ENCODE measurements at regions not wholly inside any gene's neighbourhood (a gene's known extent, or its start where the extent isn't known, plus 50 kb on each side); places are given as distances from the start of the nearest gene placed in this dataset.

GRCh38 chr4:164134388-164134787 lies 619.5 kb upstream of the SMIM31 start:
- no peak for DNase-seq

GRCh38 chr4:164136180-164136616 lies 617.7 kb upstream of the SMIM31 start:
- no peak for DNase-seq

GRCh38 chr4:164138521-164138920 lies 615.4 kb upstream of the SMIM31 start:
- no peak for DNase-seq

GRCh38 chr4:164139291-164139690 lies 614.6 kb upstream of the SMIM31 start:
- no peak for DNase-seq

GRCh38 chr4:164141755-164142375 lies 612.1 kb upstream of the SMIM31 start:
- peak; percentile 21 for DNase-seq

GRCh38 chr4:164154416-164154815 lies 599.5 kb upstream of the SMIM31 start:
- no peak for DNase-seq

- DNase-seq, result no peak
Observed at GRCh38 chr4:164169591-164169990, 584.3 kb upstream of the SMIM31 start.

GRCh38 chr4:164177153-164177552 lies 576.8 kb upstream of the SMIM31 start:
- DNase-seq, result no peak

- no peak for DNase-seq
Observed at GRCh38 chr4:164177753-164178152, 576.2 kb upstream of the SMIM31 start.

- DNase-seq, result no peak
Observed at GRCh38 chr4:164188236-164188635, 565.7 kb upstream of the SMIM31 start.

GRCh38 chr4:164192844-164193243 lies 561.1 kb upstream of the SMIM31 start:
- no peak for DNase-seq

- DNase-seq, result no peak
Observed at GRCh38 chr4:164193676-164194075, 560.3 kb upstream of the SMIM31 start.

- DNase-seq, result no peak
Observed at GRCh38 chr4:164197556-164197955, 556.4 kb upstream of the SMIM31 start.

GRCh38 chr4:164203476-164203875 lies 550.5 kb upstream of the SMIM31 start:
- no peak for DNase-seq

GRCh38 chr4:164204434-164204833 lies 549.5 kb upstream of the SMIM31 start:
- DNase-seq, result no peak

- DNase-seq, result no peak
Observed at GRCh38 chr4:164207460-164207859, 546.5 kb upstream of the SMIM31 start.

GRCh38 chr4:164210377-164210776 lies 543.6 kb upstream of the SMIM31 start:
- DNase-seq, result no peak

GRCh38 chr4:164212134-164212533 lies 541.8 kb upstream of the SMIM31 start:
- no peak for DNase-seq

GRCh38 chr4:164212714-164213113 lies 541.2 kb upstream of the SMIM31 start:
- DNase-seq, result no peak

GRCh38 chr4:164215113-164215741 lies 538.7 kb upstream of the SMIM31 start:
- DNase-seq, result no peak

GRCh38 chr4:164221631-164222030 lies 532.3 kb upstream of the SMIM31 start:
- no peak for DNase-seq

GRCh38 chr4:164224871-164225270 lies 529.1 kb upstream of the SMIM31 start:
- DNase-seq, result no peak

GRCh38 chr4:164229255-164229654 lies 524.7 kb upstream of the SMIM31 start:
- no peak for DNase-seq

- DNase-seq, result no peak
Observed at GRCh38 chr4:164239433-164239832, 514.5 kb upstream of the SMIM31 start.

GRCh38 chr4:164239976-164240375 lies 514.0 kb upstream of the SMIM31 start:
- no peak for DNase-seq

Data from NCI-H526 treated with DMSO at 0.1 percent for 48 hours (cell line).